GM19240 (cell line): ENCODE measurements at regions not wholly inside any gene's neighbourhood (a gene's known extent, or its start where the extent isn't known, plus 50 kb on each side); places are given as distances from the start of the nearest gene placed in this dataset.
"Not testable (repeated sequence)": the region's sequence is repeated elsewhere in the genome, so short reads cannot be mapped to it uniquely, and the experiment has no call there.

ENCODE experiments used
- DNase-seq: peaks from one replicate; pipeline ENCODE4 v3.0.0; 2011; ENCODE audit warnings: low spot score; ENCODE audit not compliant: insufficient read length

DNA sequence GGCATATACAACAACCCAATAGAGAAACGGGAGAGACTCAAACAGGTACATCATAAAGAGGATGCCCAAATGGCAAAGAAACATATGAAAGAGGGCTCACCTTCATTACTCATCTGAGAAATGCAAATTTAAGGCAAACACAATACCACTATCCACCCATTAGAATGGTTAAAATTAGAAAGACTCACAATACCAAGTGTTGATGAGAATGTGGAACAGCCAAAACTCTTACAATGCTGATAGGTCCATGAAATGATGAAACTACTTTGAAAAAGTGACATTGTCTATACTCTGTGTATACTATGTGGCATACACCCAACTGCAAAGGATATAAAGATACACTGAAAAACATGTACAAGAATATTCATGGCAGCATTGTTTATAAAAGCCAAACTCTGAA is 96.2 kb upstream of the TSHZ3 start:
- no peak for DNase-seq

DNA sequence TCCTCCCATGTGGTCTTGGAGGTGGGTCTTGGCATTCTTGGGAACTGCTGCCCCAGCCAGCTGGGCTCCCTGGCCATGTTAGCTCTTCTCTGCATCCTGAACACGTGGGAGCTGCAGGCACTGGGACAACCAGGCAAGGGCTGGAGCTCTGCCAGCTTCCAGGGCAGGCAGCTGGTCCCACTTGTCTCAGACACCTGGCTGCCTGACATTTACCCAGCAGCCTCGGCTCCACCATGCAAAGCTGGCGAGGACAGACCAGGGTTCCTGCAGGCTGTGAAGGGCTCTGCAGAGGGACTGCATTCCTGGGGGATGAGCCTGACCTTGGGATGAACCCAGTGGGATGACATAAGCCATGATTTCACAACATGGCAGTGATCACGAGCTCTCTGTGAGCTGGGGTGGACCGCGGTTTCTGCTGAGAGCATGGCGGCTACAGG is 99.0 kb upstream of the TSHZ3 start:
- no peak for DNase-seq

DNA sequence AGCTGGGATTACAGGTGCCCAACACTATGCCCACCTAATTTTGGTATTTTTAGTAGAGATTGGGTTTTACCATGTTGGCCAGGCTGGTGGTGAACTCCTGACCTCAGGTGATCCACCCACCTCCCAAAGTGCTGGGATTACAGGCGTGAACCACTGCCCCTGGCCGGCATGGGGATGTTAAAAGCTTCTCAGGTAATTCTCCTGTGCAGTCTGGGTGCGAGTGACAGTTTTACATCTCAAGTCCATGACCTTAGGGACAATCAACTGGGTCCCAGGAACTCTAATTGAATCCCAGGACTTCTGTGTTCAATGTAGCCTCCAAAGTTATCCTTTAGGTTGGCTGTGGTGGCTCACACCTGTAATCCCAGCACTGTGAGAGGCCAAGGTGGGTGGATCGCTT is 100.1 kb upstream of the TSHZ3 start:
- DNase-seq = no peak

DNA sequence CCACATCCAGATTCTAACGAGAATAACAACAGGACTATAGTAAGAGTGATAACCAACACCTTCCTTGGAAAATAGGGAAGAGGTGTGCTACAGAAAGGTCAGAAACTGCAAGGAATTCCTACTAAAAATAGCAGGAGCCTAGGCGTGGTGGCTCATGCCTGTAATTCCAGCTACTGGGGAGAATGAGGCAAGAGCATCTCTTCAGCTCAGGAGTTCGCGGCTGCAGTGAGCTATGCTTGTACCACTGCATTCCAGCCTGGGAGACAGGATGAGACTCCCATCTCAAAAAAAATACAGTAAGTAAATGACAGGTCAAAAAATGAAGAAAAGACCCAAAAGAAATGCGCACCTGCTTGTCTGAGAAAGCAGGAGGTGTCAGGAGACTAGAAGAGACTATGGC is 101.5 kb upstream of the TSHZ3 start:
- DNase-seq = no peak

DNA sequence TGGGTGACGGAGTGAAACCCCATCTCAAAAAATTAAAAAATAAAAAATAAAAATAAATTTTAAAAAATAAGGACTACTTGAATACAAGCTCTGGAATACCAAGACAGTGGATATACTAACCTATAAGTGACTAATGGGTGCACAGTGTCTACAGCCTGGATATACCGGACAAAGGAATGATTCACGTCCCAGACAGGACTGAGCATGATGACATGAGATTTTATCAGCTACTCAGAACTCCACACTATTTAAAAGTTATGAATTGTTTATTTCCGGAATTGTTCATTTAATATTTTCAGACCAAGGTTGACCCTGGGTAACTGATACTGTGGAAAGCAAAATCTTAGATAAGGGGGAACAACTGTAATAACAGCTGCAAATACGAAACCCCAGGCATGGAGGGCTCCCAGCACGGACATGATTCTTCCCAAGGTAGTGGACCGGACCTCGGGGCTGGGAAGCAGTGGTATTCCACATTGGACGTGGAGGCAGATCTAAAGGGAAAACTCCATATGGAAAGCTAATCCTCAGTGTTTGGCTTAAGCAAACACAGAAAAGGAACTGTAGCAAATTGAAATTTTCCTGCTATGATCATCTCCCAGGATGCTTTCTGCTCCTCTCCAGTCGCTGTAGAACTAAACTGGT is 102.6 kb upstream of the TSHZ3 start:
- no peak for DNase-seq

DNA sequence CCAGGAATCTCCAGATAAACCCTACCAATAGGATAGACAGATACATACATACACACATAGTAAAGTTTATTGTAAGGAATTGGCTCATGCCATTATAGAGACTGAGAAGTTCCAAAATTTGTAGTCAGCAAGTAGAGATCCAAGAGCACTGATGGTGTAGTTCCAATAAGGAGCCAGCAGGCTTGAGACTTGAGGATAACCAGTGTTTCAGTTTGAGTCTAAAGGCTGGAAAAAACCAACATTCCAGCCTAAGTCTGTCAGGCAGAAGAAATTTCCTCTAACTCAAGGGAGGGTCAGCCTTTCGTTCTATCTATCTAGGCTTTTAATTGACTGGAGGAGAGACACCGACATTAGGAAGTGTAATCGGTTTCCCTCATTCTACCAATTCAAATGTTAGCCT is 110.2 kb upstream of the TSHZ3 start:
- no peak for DNase-seq

DNA sequence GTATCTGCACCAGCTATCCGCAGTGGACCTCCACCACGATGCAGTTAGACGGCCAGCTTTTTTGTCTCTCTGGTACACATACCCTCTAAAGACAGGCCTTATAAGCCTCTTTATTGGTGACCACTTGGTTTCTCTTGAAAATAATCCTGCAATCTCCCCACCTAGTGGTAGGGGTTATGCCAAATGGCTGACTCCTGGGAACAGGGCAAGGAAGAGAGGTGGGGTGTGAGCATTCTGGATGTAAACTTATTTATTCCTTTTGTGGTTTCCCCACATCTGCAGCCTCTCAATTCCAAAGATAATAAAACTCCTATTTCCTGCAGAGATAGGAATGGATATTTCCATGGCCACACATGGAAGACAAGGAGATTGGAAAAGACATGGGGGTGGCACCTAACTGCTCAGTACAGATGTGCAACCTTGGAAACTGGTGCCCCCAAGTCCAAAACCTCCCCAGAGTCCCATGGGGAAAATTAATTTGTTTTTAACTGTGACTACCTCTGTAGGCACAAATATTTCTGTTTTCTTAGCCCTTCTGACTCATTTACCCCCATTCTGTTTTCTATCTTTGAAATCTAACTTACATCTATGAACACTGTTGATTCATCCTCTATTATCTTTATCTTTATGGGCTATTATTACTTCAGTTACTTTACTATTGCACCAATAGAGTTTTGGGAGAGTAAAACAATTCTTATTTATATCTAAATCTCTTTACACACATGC is 112.7 kb upstream of the TSHZ3 start:
- no peak for DNase-seq

DNA sequence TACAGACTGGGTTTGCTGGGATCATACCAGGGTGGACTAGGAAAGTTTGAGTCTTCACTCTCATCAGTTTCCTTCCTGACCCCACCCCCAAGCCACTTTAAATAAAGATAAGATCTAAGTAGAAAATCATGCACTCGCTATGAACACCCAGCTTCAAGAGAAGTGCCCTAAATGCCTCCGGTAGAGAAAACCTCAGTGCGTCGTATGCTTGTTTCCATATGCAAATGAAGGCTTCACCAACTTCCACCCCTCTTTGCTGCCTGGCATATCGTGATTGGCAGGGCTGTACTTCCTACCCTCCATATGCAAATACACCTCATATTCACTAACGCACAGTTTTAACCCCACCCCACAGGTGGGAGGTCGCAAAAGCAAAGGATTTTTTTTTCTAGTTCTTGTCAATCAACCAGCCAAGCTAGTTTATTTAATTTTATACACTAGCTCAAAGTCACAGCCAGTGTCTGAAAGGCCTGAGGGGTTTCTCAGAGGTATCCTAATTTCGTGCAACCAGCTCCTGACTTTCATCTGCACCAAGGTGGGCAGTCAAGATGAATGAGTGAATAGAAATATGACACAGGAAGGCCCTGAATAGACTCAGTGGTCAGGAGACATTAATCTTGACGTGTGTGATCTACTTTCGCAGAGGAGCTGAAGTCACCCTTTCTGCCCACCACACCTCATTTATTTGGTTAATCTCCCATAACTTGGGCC is 121.1 kb upstream of the TSHZ3 start:
- no peak for DNase-seq

DNA sequence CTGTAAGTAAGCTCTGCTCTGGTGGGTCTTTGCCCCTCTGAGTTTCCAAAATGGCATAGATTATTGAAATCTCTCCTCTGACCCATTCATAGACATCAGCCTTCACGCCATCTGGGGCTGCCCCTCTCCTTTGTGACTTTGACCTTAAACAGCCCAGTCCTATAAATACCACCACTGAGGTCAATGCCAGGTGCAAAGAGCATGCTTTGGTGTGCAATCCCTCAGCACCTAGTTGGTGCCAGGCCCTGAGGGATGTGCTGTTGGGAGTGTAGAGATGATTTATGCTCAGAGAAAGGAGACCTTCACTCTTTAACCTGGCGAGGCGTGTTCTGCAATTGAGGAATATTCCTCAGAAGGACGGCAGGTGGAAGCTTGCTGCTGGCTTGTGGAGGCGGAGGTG is 121.7 kb upstream of the TSHZ3 start:
- DNase-seq = no peak

DNA sequence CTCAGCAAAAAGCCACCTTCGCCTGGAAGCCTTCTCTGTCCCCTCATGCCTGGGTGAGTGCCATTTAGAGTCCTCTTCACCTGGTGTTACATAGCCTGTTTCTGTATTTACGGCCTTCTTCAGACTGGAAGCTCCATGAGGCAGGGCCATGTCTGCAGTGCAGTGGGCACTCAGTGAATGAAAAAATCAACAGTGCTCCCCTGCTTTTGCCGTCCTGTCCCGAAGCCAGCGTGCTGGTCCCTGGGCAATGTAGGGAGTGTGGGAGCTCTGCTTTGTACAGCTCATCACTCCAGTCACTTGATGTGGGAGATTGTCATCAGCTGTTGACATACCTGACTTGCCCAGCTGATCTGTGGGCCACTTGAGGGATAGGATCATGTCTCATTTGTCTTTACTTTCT is 129.0 kb upstream of the TSHZ3 start:
- no peak for DNase-seq

DNA sequence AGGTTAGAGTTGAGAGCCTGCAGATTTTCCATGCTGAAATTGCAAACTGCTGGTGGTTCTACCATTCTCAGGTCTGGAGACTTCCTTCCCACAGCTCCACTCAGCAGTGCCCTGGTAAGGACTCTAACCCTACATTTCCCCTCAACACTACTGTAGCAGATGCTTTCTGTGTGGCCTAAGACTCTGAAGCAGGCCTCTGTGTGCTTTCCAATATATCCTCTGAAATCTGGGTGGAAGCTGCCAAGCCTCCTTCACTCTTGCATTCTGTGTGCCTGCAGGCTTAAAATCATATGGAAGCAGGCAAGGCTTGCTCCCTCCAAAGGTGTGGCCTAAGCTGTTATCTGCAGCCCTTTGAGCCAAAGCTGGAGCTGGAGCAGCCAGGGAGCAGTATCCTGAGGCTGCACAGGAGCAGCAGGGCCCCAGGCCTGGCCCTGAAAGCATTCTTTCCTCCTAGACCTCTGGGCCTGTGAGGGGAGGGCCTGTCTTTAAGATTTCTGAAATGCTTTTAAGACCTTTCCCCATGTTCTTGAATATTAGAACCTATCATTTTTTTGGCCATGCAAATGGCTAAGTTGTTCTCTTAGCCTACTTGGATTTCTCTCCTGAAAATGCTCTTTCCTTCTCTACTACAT is 134.1 kb upstream of the TSHZ3 start:
- DNase-seq = no peak

DNA sequence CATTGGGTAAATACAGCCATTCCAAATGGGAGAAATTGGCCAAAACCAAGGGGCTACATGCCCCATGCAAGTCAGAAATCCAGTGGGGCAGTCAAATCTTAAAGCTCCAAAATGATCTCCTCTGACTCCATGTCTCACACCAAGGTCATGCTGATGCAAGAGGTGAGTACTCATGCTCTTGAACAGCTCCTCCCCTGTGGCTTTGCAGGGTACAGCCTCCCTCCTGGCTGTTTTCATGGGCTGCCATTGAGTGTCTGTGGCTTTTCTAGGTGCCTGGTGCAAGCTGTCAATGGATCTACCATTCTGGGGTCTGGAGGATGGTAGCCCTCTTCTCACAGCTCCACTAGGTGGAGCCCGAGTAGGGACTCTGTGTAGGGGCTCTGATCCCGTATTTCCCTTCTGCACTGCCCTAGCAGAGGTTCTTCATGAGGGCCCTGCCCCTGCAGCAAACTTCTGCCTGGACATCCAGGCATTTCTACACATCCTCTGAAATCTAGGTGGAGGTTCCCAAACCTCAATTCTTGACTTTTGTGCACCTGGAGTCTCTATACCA is 135.7 kb upstream of the TSHZ3 start:
- DNase-seq = not testable (repeated sequence)

DNA sequence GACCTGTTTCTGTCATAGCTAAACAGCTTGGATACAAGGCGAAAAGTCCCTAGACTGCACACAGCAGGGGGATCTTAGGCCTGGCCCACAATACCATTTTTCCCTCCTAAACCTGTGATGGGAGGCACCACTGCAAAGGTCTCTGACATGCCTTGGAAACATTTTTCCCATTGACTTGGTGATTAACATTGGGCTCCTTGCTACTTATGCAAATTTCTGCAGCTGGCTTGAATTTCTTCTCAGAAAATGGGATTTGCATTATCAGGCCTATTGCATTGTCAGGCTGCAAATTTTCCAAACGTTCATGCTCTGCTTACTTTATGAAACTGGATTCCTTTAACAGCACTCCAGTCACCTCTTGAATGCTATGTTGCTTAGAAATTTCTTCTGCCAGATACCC is 136.2 kb upstream of the TSHZ3 start:
- DNase-seq = no peak

DNA sequence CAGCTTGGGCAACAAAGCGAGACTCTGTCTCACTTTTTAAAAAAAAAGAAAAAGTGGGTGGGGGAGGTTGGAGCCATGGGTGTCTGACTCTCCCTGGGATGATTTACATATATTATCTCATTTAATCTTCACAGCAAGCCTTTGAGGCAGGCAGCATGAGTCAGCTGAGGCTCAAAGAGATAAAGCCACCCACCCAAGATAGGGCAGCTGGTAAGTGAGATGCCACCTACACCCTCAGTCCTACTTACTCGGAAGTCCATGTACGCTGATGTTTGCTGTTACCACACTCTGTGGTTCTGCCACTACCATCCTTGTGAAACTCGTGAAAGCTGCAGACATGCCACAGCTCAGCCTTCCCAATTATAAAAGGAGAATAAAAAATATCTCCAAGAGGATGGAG is 142.0 kb upstream of the TSHZ3 start:
- no peak for DNase-seq

DNA sequence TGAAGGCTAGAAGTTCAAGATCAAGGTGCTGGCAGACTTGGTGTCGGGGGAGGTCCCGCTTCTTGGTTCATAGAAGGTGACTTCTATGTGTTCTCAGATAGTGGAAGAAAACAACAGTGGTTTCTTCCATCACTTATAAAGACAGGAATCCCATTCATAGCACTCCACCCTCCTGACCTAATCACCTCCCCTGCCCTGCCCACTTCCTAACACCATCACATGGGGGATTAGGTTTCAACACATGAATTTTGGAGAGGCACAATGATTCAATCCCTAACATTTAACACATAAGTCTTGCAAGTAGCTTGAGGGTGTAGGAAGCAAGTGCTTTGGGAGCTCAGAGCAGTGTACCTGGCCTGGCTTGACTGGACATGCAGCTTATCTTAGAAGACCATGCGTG is 142.8 kb upstream of the TSHZ3 start:
- no peak for DNase-seq

DNA sequence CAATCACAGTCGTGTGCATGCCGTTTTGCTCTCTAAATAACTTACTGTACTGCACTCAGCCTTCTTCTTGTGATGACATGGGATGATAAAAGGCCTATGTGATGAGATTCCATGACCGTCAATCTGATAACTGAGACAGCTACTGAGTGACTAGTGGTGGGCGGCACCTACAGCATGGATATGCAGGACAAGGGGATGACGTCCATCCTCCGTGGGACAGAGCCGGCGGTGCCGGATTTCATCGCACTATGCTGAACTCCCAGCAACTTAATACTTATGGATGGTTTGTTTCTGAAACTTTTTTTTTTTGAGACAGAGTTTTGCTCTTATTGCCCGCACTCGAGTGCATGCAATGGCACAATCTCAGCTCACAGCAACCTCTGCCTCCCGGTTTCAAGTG is 146.8 kb upstream of the TSHZ3 start:
- DNase-seq = no peak

DNA sequence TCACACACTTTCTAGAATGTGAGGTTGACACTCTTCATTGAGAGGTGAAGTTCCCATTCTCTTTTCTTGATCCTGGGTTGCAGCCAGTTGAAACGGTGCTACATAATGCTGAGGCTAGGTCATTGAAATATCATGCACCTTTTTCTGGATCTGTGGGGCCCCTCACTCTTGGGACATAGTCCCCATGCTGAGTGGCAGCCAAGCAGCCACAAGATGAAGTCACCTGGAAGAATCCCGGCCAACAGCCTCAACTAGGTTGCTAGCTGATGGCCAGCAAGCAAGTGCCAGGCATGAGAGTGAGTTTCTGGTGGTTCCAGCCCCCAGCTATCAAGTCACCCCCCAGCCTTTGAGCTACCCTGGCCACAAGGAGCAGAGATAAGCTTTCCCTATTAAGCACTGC is 148.5 kb upstream of the TSHZ3 start:
- no peak for DNase-seq

DNA sequence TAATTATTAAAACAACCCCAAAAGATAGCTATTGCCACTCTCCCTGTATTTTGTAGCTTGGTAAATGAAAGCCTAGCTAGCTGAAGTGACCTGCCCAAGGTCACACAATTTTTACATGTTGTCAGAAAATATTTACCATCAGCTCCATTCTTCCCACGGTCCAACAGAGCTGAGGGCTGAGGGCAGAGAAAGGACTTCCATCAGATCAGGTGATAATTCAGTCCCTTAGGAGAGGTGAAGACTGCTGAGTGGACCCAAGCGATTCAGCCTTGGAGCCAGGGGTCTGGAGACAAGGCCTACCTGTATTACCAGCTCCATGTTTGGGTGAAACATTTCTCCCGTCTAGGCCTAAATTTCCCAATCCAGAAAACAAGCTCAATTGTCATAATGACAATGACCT is 149.5 kb upstream of the TSHZ3 start:
- no peak for DNase-seq

DNA sequence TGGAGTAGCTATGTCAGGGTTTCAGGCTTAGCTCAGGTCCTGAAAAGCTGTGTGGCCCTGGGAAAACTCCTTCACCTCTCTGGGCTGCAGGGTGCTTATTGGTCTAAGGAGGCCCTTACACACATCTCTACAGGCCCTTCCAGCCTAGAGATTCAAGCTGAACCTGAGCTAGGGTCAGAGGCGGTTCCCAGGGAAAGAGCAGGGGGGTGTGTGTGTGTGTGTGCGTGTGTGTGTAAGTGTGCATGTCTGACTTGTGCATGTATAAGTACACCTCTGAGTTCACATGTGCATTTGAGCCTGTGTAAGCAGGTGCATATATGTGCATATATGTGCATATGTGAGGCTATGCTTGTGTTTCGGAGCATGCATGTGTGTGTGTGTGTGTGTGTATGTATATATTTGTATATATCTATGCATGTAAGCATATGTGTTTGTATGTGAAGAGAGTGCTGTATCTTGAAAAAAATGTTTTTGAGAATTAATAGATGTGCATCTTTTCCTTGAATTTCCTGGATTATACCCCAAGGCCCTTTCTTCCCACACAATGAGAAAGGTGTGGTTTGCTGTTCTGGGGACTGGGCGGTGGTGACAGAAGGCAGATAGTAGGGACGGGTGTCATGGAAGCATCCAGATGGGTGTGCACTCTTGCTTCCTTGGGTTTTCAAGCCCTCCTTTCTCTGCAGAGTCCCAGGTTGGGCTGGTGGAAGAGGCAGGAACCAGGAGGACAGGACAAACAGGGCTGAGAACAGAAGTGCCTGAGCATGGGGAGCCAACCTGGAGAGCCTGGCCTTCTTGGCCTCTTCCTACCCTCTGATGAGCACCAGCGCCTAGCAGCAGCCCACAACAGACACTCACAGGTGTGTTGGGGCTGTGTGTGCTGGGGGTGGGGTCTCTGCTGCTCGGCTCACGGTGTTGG is 150.3 kb upstream of the TSHZ3 start:
- no peak for DNase-seq

DNA sequence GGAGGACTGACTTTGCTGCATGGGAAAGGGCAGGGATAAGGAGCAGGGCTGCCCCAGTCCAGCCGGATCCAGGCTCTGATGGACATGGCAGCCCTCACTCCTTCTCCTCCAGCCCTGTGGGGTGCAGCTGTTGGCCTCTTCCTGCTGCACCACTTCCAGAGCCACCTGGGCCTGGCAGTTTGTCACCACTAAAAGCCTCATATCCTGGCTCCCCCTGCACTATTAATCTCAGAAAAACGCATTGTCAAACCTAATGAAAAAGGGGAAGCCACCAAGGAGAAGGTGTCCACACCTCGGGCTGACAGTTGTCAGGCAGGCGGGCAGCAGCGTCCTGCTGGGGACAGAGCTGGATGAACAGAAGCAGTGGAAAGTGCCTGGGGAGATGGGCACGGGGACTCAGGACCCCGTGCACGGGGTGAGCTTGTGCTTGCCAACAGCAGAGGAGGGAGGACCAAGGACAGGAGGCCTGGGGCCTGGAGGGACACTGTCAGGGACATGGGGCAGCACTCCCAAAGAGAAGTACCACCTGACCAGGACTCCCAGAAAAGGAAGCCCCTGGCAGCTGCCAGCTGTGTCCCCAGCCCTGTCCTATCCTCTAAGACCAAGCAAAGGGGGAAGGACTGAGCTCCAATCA is 151.1 kb upstream of the TSHZ3 start:
- DNase-seq = no peak
